B cell (primary cell): ENCODE measurements at regions not wholly inside any gene's neighbourhood (a gene's known extent, or its start where the extent isn't known, plus 50 kb on each side); places are given as distances from the start of the nearest gene placed in this dataset.

Experiments used
- ATAC-seq: fragments of 200-7000 bp; cut with Tn5 transposase; one replicate; pipeline ENCODE4 v1.10.0; 2021; ENCODE audit warnings: low read depth, mild to moderate bottlenecking, moderate number of reproducible peaks, moderate library complexity
- CTCF ChIA-PET: fragments of 350-600 bp; sonication (Branson Sonifier 250); formaldehyde crosslinking; loops from one replicate; lab custom pipeline; 2021; ENCODE audit warnings: antibody characterized with exemption, inconsistent platforms; lab: Charles Lee
- POLR2A ChIA-PET: fragments of 350-600 bp; sonication (Branson Sonifier 250); formaldehyde crosslinking; loops from one replicate; lab custom pipeline; 2021; ENCODE audit warnings: antibody characterized with exemption; lab: Charles Lee
- DNase-seq: peaks from one replicate; pipeline ENCODE4 v3.0.0; 2013
- H2AFZ ChIP-seq: 2 replicates; pipeline ENCODE4 v1.6.1; 2012; ENCODE audit warnings: mild to moderate bottlenecking, low read depth, low read length; ENCODE audit not compliant: insufficient read depth, poor library complexity, severe bottlenecking
- H3K27ac ChIP-seq, 2 donors: 1 replicate in 1 of 2; 2 replicates in 1 of 2; pipeline ENCODE4 v1.5.1; 2012 to 2013; ENCODE audit warnings: low read length in 2 of 2, mild to moderate bottlenecking in 2 of 2, moderate library complexity in 1 of 2
- H3K27me3 ChIP-seq, 4 experiments: fragments of 200-600 bp in 1 of 4; sonication (generic) in 1 of 4; replicated peaks in 1 of 4; 1 replicate in 2 of 4; 2 replicates in 2 of 4; pipeline versions ENCODE4 v1.6.1 to v1.7.0; 2013 to 2016; ENCODE audit warnings: low read length in 3 of 4, mild to moderate bottlenecking in 2 of 4, mixed read lengths in 1 of 4, moderate library complexity in 1 of 4; ENCODE audit not compliant: insufficient read depth in 4 of 4, control insufficient read depth in 3 of 4; ENCODE audit errors: control extremely low read depth in 1 of 4
- H3K36me3 ChIP-seq, 2 experiments: replicated peaks in 1 of 2; 1 replicate in 1 of 2; 2 replicates in 1 of 2; pipeline versions ENCODE4 v1.6.1 to v1.7.1; 2013; ENCODE audit warnings: low read length in 1 of 2; ENCODE audit not compliant: insufficient read depth in 2 of 2, control insufficient read depth in 1 of 2; ENCODE audit errors: control extremely low read depth in 1 of 2, extremely low read depth in 1 of 2
- H3K4me1 ChIP-seq, 2 donors: fragments of 200-600 bp in 1 of 2; sonication (generic) in 1 of 2; 1 replicate in 1 of 2; 2 replicates in 1 of 2; pipeline versions ENCODE4 v1.5.1 to v1.6.1; 2013 to 2017; ENCODE audit warnings: low read length in 2 of 2; ENCODE audit not compliant: control insufficient read depth in 2 of 2, insufficient read depth in 2 of 2
- H3K4me2 ChIP-seq: replicated peaks from 2 replicates; pipeline ENCODE3; 2012; ENCODE audit warnings: mild to moderate bottlenecking, low read depth, low read length; ENCODE audit not compliant: poor library complexity, severe bottlenecking
- H3K4me3 ChIP-seq, 5 experiments: fragments of 200-600 bp in 1 of 5; sonication (generic) in 1 of 5; 1 replicate in 3 of 5; 2 replicates in 2 of 5; pipeline versions ENCODE4 v1.5.1 to v1.7.0; 2011 to 2016; ENCODE audit warnings: low read length in 4 of 5, mild to moderate bottlenecking in 4 of 5, low read depth in 2 of 5, control low read depth in 1 of 5, moderate library complexity in 1 of 5; ENCODE audit not compliant: insufficient read depth in 1 of 5; ENCODE audit errors: control extremely low read depth in 1 of 5, extremely low read depth in 1 of 5
- H3K79me2 ChIP-seq: fragments of 200-600 bp; sonication (generic); one replicate; pipeline ENCODE4 v1.6.0; 2016; ENCODE audit warnings: low read length; ENCODE audit not compliant: control insufficient read depth, insufficient read depth
- H3K9ac ChIP-seq: fragments of 200-600 bp; sonication (generic); 2 replicates; pipeline ENCODE4 v1.6.1; 2017; ENCODE audit warnings: mild to moderate bottlenecking, low read length, moderate library complexity
- H3K9me3 ChIP-seq, 3 donors: one replicate each; pipeline versions ENCODE4 v1.6.1 to v1.7.1; 2013; ENCODE audit warnings: low read length in 2 of 3; ENCODE audit not compliant: control insufficient read depth in 2 of 3, insufficient read depth in 1 of 3; ENCODE audit errors: control extremely low read depth in 1 of 3
- H4K20me1 ChIP-seq: 2 replicates; pipeline ENCODE4 v1.6.0; 2012; ENCODE audit warnings: mild to moderate bottlenecking, low read length; ENCODE audit not compliant: insufficient read depth, control insufficient read depth, poor library complexity, severe bottlenecking
- H3K27ac Mint-ChIP-seq: one replicate; pipeline ENCODE4 v1.8.0; 2021; ENCODE audit warnings: mixed read lengths
- H3K27me3 Mint-ChIP-seq: one replicate; pipeline ENCODE4 v1.8.0; 2021; ENCODE audit warnings: mixed read lengths
- H3K4me1 Mint-ChIP-seq: one replicate; pipeline ENCODE4 v1.8.0; 2021; ENCODE audit warnings: mixed read lengths
- H3K4me3 Mint-ChIP-seq: one replicate; pipeline ENCODE4 v1.8.0; 2021; ENCODE audit warnings: mixed read lengths
- H3K9me3 Mint-ChIP-seq: one replicate; pipeline ENCODE4 v1.8.0; 2022; ENCODE audit warnings: mixed read lengths; ENCODE audit not compliant: insufficient read depth
- CTCF ChIP-seq: fragments of 200-600 bp; IDR thresholded peaks from one replicate; pipeline ENCODE4 v1.8.0; 2022; ENCODE audit warnings: antibody characterized with exemption, mild to moderate bottlenecking
- EZH2 ChIP-seq: IDR thresholded peaks from 2 replicates; pipeline ENCODE4 v1.6.1; 2012; ENCODE audit warnings: borderline replicate concordance, low read depth, mild to moderate bottlenecking, moderate library complexity, low read length; ENCODE audit not compliant: insufficient read depth, poor library complexity, severe bottlenecking
- WGBS: methylation state at CpG from one replicate; pipeline ENCODE4 v1.1.5; 2013; ENCODE audit warnings: missing lambda C conversion rate; ENCODE audit not compliant: insufficient coverage; 5-methylcytosine and 5-hydroxymethylcytosine counted together
- intact Hi-C: fragments of 100-400 bp; cut with micrococcal nuclease; formaldehyde crosslinking; loops from one replicate; pipeline ENCODE4 v1.10.0; 2022

DNA sequence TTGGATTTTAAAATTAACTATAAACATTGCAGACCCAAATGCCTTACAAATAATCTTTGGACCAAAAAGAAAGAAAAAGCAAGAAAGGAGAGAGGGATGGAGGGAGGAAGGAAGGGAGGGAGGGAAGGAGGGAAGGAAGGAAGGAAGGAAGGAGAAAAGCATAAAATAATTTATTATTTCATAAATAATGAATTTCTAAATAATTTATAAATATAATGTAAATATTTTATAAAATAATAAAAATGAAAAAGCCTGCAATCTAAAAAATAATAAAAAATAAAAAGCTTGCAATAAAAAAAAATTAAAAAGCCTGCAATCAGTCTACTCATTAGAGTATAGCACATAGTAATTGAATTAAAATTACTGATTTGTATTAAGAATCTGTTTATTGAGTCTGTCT lies 614.3 kb downstream of the ISL1 start:
- no peaks in the 10 kb centered on the region for H3K4me1 Mint-ChIP-seq
- H3K9me3 Mint-ChIP-seq, result peaks cover 3% of the 10 kb centered on the region
- Histone ChIP-seq H3K79me2 (no peaks in the 10 kb centered on the region), H4K20me1 (no peaks in the 10 kb centered on the region), H3K4me1 (no peaks in the 10 kb centered on the region), H3K27ac (no peak overlapping the region), H3K4me2 (no peak overlapping the region), H3K4me3 (no peak overlapping the region), H2AFZ (no peak overlapping the region), H3K27me3 (no peaks in the 10 kb centered on the region), H3K36me3 (no peaks in the 10 kb centered on the region), H3K9me3 (no peaks in the 10 kb centered on the region), H3K9ac (no peak overlapping the region)
- ChIA-PET POLR2A (no interaction called here), CTCF (no interaction called here)
- H3K4me3 Mint-ChIP-seq, result no peak overlapping the region
- DNase-seq (no peak), ATAC-seq (no peak)
- no peak for TF ChIP-seq CTCF
- TF ChIP-seq EZH2, result no peak
- no peaks in the 10 kb centered on the region for H3K27me3 Mint-ChIP-seq
- intact Hi-C loops, result no loop called here
- no peak overlapping the region for H3K27ac Mint-ChIP-seq

GRCh38 chr5:51997949-51998348 lies 614.7 kb downstream of the ISL1 start:
- no peaks in the 10 kb centered on the region for H3K4me1 Mint-ChIP-seq
- H3K27me3 Mint-ChIP-seq, result no peaks in the 10 kb centered on the region
- no peaks in the 10 kb centered on the region for H3K79me2 ChIP-seq
- H3K27ac ChIP-seq, result no peak overlapping the region
- CTCF ChIA-PET, result no interaction called here
- DNase-seq (no peak), ATAC-seq (no peak)
- H3K4me2 ChIP-seq, result no peak overlapping the region
- no peak overlapping the region for H3K4me3 ChIP-seq
- no peak overlapping the region for H3K9ac ChIP-seq
- no peaks in the 10 kb centered on the region for H3K4me1 ChIP-seq
- no peaks in the 10 kb centered on the region for H3K27me3 ChIP-seq
- no peak overlapping the region for H2AFZ ChIP-seq
- peaks cover 2% of the 10 kb centered on the region for H3K9me3 Mint-ChIP-seq
- no peaks in the 10 kb centered on the region for H3K9me3 ChIP-seq
- TF ChIP-seq EZH2 (no peak), CTCF (no peak)
- WGBS, result 80% methylated on average over 1 of the region's 2 CpGs
- no peaks in the 10 kb centered on the region for H4K20me1 ChIP-seq
- intact Hi-C loops, result no loop called here
- POLR2A ChIA-PET, result no interaction called here
- no peaks in the 10 kb centered on the region for H3K36me3 ChIP-seq
- no peak overlapping the region for H3K4me3 Mint-ChIP-seq
- H3K27ac Mint-ChIP-seq, result no peak overlapping the region
